IMR-90 (cell line): ENCODE measurements at regions not wholly inside any gene's neighbourhood (a gene's known extent, or its start where the extent isn't known, plus 50 kb on each side); places are given as distances from the start of the nearest gene placed in this dataset.

Experiments
- ATAC-seq: fragments of 200-7000 bp; cut with Tn5 transposase; 2 replicates; pipeline ENCODE4 v1.9.1; 2020; ENCODE audit warnings: low read depth, mild to moderate bottlenecking, moderate library complexity
- BruUV-seq: library from RNA; stranded (reverse); fragments of 400-500 nt; replicated peaks from 2 replicates; lab custom pipeline; 2021; lab: Mats Ljungman, UMichigan
- CTCF ChIA-PET: fragments of 300-600 bp; formaldehyde crosslinking; extraction: SDS; loops from one replicate; lab custom pipeline; 2021; ENCODE audit warnings: antibody characterized with exemption; lab: Yijun Ruan, JAX
- POLR2A ChIA-PET: fragments of 300-600 bp; sonication (Branson Sonifier 250); formaldehyde crosslinking; loops from one replicate; lab custom pipeline; 2022; ENCODE audit warnings: antibody characterized with exemption; ENCODE audit not compliant: unreplicated experiment; lab: Charles Lee
- DNase-seq: peaks from one replicate; pipeline ENCODE4 v3.0.0; 2013
- H2AFZ ChIP-seq: replicated peaks from 2 replicates; pipeline ENCODE3; 2013; ENCODE audit warnings: low read length, mild to moderate bottlenecking; ENCODE audit not compliant: poor library complexity
- H2AK5ac ChIP-seq: 2 replicates; pipeline ENCODE4 v1.6.1; 2013; ENCODE audit warnings: low read depth, low read length, inconsistent platforms
- H2AK9ac ChIP-seq: replicated peaks from 2 replicates; pipeline ENCODE3; 2013; ENCODE audit warnings: mild to moderate bottlenecking, low read depth, low read length, moderate library complexity; ENCODE audit not compliant: poor library complexity
- H2BK120ac ChIP-seq: 2 replicates; pipeline ENCODE4 v1.6.1; 2013; ENCODE audit warnings: low read depth, low read length, inconsistent platforms
- H2BK15ac ChIP-seq: 3 replicates; pipeline ENCODE4 v1.6.1; 2013; ENCODE audit warnings: low read depth, low read length, inconsistent platforms
- H2BK20ac ChIP-seq: 2 replicates; pipeline ENCODE4 v1.6.1; 2013; ENCODE audit warnings: low read depth, mild to moderate bottlenecking, inconsistent platforms, low read length, moderate library complexity
- H2BK5ac ChIP-seq: 2 replicates; pipeline ENCODE4 v1.6.1; 2013; ENCODE audit warnings: mild to moderate bottlenecking, low read depth, low read length, inconsistent platforms; ENCODE audit not compliant: poor library complexity, severe bottlenecking
- H3K14ac ChIP-seq: replicated peaks from 2 replicates; pipeline ENCODE4 v1.6.1; 2013; ENCODE audit warnings: low read depth, low read length, inconsistent platforms
- H3K18ac ChIP-seq: 2 replicates; pipeline ENCODE4 v1.6.1; 2013; ENCODE audit warnings: low read depth, low read length, control low read depth
- H3K23ac ChIP-seq: 2 replicates; pipeline ENCODE4 v1.6.1; 2013; ENCODE audit warnings: low read depth, low read length, inconsistent platforms
- H3K27ac ChIP-seq: 2 replicates; pipeline ENCODE4 v1.5.1; 2013; ENCODE audit warnings: mild to moderate bottlenecking, control low read depth, low read length; ENCODE audit not compliant: insufficient read depth
- H3K27me3 ChIP-seq: 2 replicates; pipeline ENCODE4 v1.6.1; 2013; ENCODE audit warnings: low read length; ENCODE audit not compliant: control insufficient read depth, insufficient read depth
- H3K36me3 ChIP-seq: 2 replicates; pipeline ENCODE4 v1.6.1; 2013; ENCODE audit warnings: low read length, mixed read lengths; ENCODE audit not compliant: control insufficient read depth, insufficient read depth
- H3K4ac ChIP-seq: 2 replicates; pipeline ENCODE4 v1.6.1; 2013; ENCODE audit warnings: low read depth, low read length, inconsistent platforms
- H3K4me1 ChIP-seq: 2 replicates; pipeline ENCODE4 v1.6.1; 2013; ENCODE audit warnings: low read length, mixed read lengths; ENCODE audit not compliant: control insufficient read depth, insufficient read depth
- H3K4me2 ChIP-seq: 2 replicates; pipeline ENCODE4 v1.6.1; 2013; ENCODE audit warnings: low read depth, mild to moderate bottlenecking, control low read depth, low read length, moderate library complexity
- H3K4me3 ChIP-seq: 2 replicates; pipeline ENCODE4 v1.5.1; 2013; ENCODE audit warnings: low read depth, mild to moderate bottlenecking, control low read depth, low read length, moderate library complexity; ENCODE audit not compliant: insufficient read depth
- H3K56ac ChIP-seq: 2 replicates; pipeline ENCODE4 v1.6.1; 2013; ENCODE audit warnings: low read length, inconsistent platforms; ENCODE audit not compliant: insufficient read depth; ENCODE audit errors: extremely low read depth
- H3K79me1 ChIP-seq, 2 experiments: 2 replicates each; pipeline ENCODE4 v1.6.1; 2013; ENCODE audit warnings: low read length in 2 of 2, inconsistent platforms in 1 of 2, low read depth in 1 of 2
- H3K9ac ChIP-seq: 2 replicates; pipeline ENCODE4 v1.6.1; 2013; ENCODE audit warnings: low read depth, low read length, control low read depth
- H3K9me1 ChIP-seq: 2 replicates; pipeline ENCODE4 v1.6.1; 2013; ENCODE audit warnings: low read length, inconsistent platforms; ENCODE audit not compliant: insufficient read depth
- H3K9me3 ChIP-seq: 2 replicates; pipeline ENCODE4 v1.6.1; 2013; ENCODE audit warnings: low read length; ENCODE audit not compliant: control insufficient read depth, insufficient read depth
- H4K20me1 ChIP-seq: 2 replicates; pipeline ENCODE4 v1.6.1; 2013; ENCODE audit warnings: low read length, inconsistent platforms; ENCODE audit not compliant: insufficient read depth
- H4K5ac ChIP-seq: 2 replicates; pipeline ENCODE4 v1.6.1; 2013; ENCODE audit warnings: mild to moderate bottlenecking, low read depth, low read length, control low read depth
- H4K8ac ChIP-seq, 2 experiments: 2 replicates each; pipeline ENCODE4 v1.6.1; 2013; ENCODE audit warnings: low read depth in 2 of 2, low read length in 2 of 2, control low read depth in 1 of 2, inconsistent platforms in 1 of 2
- H4K91ac ChIP-seq: 2 replicates; pipeline ENCODE4 v1.6.1; 2013; ENCODE audit warnings: low read depth, low read length, inconsistent platforms; ENCODE audit not compliant: insufficient read depth
- CHD1 ChIP-seq: IDR thresholded peaks from 2 replicates; pipeline ENCODE4 v1.6.1; 2012; ENCODE audit warnings: low read depth, low read length, improper control_type of control experiment
- ELK1 ChIP-seq: fragments of 150-350 bp; IDR thresholded peaks from 2 replicates; pipeline ENCODE4 v1.6.1; 2016; ENCODE audit warnings: low read depth, mild to moderate bottlenecking, low read length, moderate library complexity, borderline replicate concordance
- FOS ChIP-seq: fragments of 150-350 bp; IDR thresholded peaks from 2 replicates; pipeline ENCODE4 v1.6.1; 2016; ENCODE audit warnings: low read depth, low read length
- RAD21 ChIP-seq: IDR thresholded peaks from 2 replicates; pipeline ENCODE4 v1.6.1; 2012; ENCODE audit warnings: low read length, improper control_type of control experiment
- RCOR1 ChIP-seq: IDR thresholded peaks from 2 replicates; pipeline ENCODE4 v1.6.1; 2012; ENCODE audit warnings: mild to moderate bottlenecking, low read length, improper control_type of control experiment; ENCODE audit not compliant: insufficient replicate concordance
- RFX5 ChIP-seq: IDR thresholded peaks from 2 replicates; pipeline ENCODE4 v1.8.0; 2012; ENCODE audit warnings: low read depth, mild to moderate bottlenecking, low read length, moderate library complexity
- WGBS, 2 experiments: methylation state at CpG; one replicate each; pipeline versions ENCODE4 v1.1.5 to v1.1.7; 2013; ENCODE audit warnings: missing lambda C conversion rate in 2 of 2; ENCODE audit not compliant: insufficient read length in 1 of 2; ENCODE audit errors: extremely low coverage in 2 of 2; 5-methylcytosine and 5-hydroxymethylcytosine counted together
- dilution Hi-C: fragments of 300-500 bp; cut with HindIII; formaldehyde crosslinking; loops from one replicate; pipeline ENCODE4 v1.14.3; 2018; ENCODE audit warnings: low sequenced_read_pairs; ENCODE audit not compliant: unreplicated experiment
- in situ Hi-C: fragments of 300-500 bp; cut with MboI; formaldehyde crosslinking; loops from 3 replicates; pipeline ENCODE4 v1.14.3; 2019; ENCODE audit warnings: low sequenced_read_pairs, inconsistent platforms, mixed read lengths
- intact Hi-C: fragments of 100-400 bp; cut with micrococcal nuclease; formaldehyde crosslinking; loops from 2 replicates; pipeline ENCODE4 v1.10.0; 2022

- 76% methylated on average over 2 of the region's 4 CpGs; no CpG with 5 or more reads in 1 of the 2 experiments for WGBS, 2 experiments
- H3K18ac ChIP-seq = no peak overlapping the region
- no peaks in the 10 kb centered on the region for H3K9me1 ChIP-seq
- no peak overlapping the region for H3K9ac ChIP-seq
- H3K4me3 ChIP-seq = no peak overlapping the region
- no peak for ATAC-seq
- intact Hi-C loops (no loop called here), in situ Hi-C loops (no loop called here), dilution Hi-C loops (no loop called here)
- H2AFZ ChIP-seq = no peak overlapping the region
- H3K4me2 ChIP-seq = no peak overlapping the region
- H3K36me3 ChIP-seq = no peaks in the 10 kb centered on the region
- H2BK20ac ChIP-seq = no peak overlapping the region
- peaks cover 5% of the 10 kb centered on the region for H3K27me3 ChIP-seq
- H3K4me1 ChIP-seq = no peaks in the 10 kb centered on the region
- no peak overlapping the region for H3K23ac ChIP-seq
- TF ChIP-seq ELK1 (no peak), RCOR1 (no peak), RFX5 (no peak), FOS (no peak), CHD1 (no peak), RAD21 (no peak)
- no peak overlapping the region for H4K91ac ChIP-seq
- no peaks in the 10 kb centered on the region for H4K20me1 ChIP-seq
- no peak overlapping the region for H3K14ac ChIP-seq
- H4K8ac ChIP-seq = no peak overlapping the region
- H2BK15ac ChIP-seq = no peak overlapping the region
- no peak overlapping the region for H2BK5ac ChIP-seq
- DNase-seq = no peak
- no peak overlapping the region for H2AK5ac ChIP-seq
- no peak overlapping the region for H2AK9ac ChIP-seq
- ChIA-PET CTCF (no interaction called here), POLR2A (no interaction called here)
- BruUV-seq = no TSS peak
- no peaks in the 10 kb centered on the region for H3K79me1 ChIP-seq
- H3K27ac ChIP-seq = no peak overlapping the region
- no peak overlapping the region for H3K56ac ChIP-seq
- no peak overlapping the region for H4K5ac ChIP-seq
- no peaks in the 10 kb centered on the region for H3K9me3 ChIP-seq
- no peak overlapping the region for H3K4ac ChIP-seq
- H2BK120ac ChIP-seq = no peak overlapping the region
These were observed 127.7 kb upstream of the RPS6KA3 start for GRCh38 chrX:20394451-20394850.
